ENCODE measurements at regions not wholly inside any gene's neighbourhood (a gene's known extent, or its start where the extent isn't known, plus 50 kb on each side); places are given as distances from the start of the nearest gene placed in this dataset.

- TF ChIP-seq CTCF (IDR thresholded peaks at IDR 0.05 in 2 of 3, conservative IDR thresholded peaks at IDR 0.05 in 1 of 3; ENCODE audit: insufficient read depth in 2 of 3, low read depth in 1 of 3, low read length in 3 of 3) (no peak), TCF3 (CRISPR knock-in tag; IDR thresholded peaks at IDR 0.05) (no peak), TFAM (CRISPR knock-in tag; conservative IDR thresholded peaks at IDR 0.05) (no peak), CBFB (CRISPR knock-in tag; IDR thresholded peaks at IDR 0.05) (no peak), ZBTB33 (CRISPR knock-in tag; IDR thresholded peaks at IDR 0.05) (no peak), HNRNPUL1 (IDR thresholded peaks at IDR 0.05; ENCODE audit: low read length) (no peak), ZNF551 (CRISPR knock-in tag; IDR thresholded peaks at IDR 0.05) (no peak), FOXP4 (CRISPR knock-in tag; IDR thresholded peaks at IDR 0.05; ENCODE audit: borderline replicate concordance) (no peak)
Measured at GRCh38 chr10:4307910-4308309, 518.1 kb upstream of the AKR1E2 start.

Measured in K562 (cell line).